ENCODE measurements at regions not wholly inside any gene's neighbourhood (a gene's known extent, or its start where the extent isn't known, plus 50 kb on each side); places are given as distances from the start of the nearest gene placed in this dataset.

- DNase-seq: no peak
- H3K27ac ChIP-seq: no peak overlapping the region
- H3K9me3 ChIP-seq: no peaks in the 10 kb centered on the region
- TF ChIP-seq POLR2A (IDR thresholded peaks at IDR 0.05): no peak
- no peak for TF ChIP-seq CTCF (IDR thresholded peaks at IDR 0.05)
- 75% methylated on average over 6 of the region's 7 CpGs for WGBS (ENCODE audit: insufficient coverage, low coverage, low lambda C conversion rate, missing lambda C conversion rate)
- ATAC-seq: no peak
- H3K36me3 ChIP-seq: no peaks in the 10 kb centered on the region
- H3K27me3 ChIP-seq: no peaks in the 10 kb centered on the region
- no peaks in the 10 kb centered on the region for H3K4me1 ChIP-seq
- H3K4me3 ChIP-seq: no peak overlapping the region
- intact Hi-C loops (cut with DNase I): no loop called here
Measured at GRCh38 chr7:23893176-23893941, 183.3 kb downstream of the STK31 start.

GRCh38 chr7:23893942-23894891, 184.2 kb downstream of the STK31 start:
- Histone ChIP-seq H3K4me1 (no peaks in the 10 kb centered on the region), H3K36me3 (no peaks in the 10 kb centered on the region), H3K27ac (no peak overlapping the region), H3K27me3 (no peaks in the 10 kb centered on the region), H3K4me3 (no peak overlapping the region), H3K9me3 (no peaks in the 10 kb centered on the region)
- 38% methylated on average over 12 of the region's 13 CpGs for WGBS (ENCODE audit: insufficient coverage, low coverage, low lambda C conversion rate, missing lambda C conversion rate)
- intact Hi-C loops (cut with DNase I): no loop called here
- no peak for DNase-seq
- TF ChIP-seq POLR2A (IDR thresholded peaks at IDR 0.05): no peak
- no peak for TF ChIP-seq CTCF (IDR thresholded peaks at IDR 0.05)
- no peak for ATAC-seq

GRCh38 chr7:23894892-23895569, 185.0 kb downstream of the STK31 start:
- Histone ChIP-seq H3K36me3 (no peaks in the 10 kb centered on the region), H3K4me1 (no peaks in the 10 kb centered on the region), H3K9me3 (no peaks in the 10 kb centered on the region), H3K4me3 (no peak overlapping the region), H3K27me3 (no peaks in the 10 kb centered on the region), H3K27ac (no peak overlapping the region)
- WGBS (ENCODE audit: insufficient coverage, low coverage, low lambda C conversion rate, missing lambda C conversion rate): 61% methylated on average over 4 of the region's 4 CpGs
- intact Hi-C loops (cut with DNase I): no loop called here
- TF ChIP-seq POLR2A (IDR thresholded peaks at IDR 0.05): no peak
- TF ChIP-seq CTCF (IDR thresholded peaks at IDR 0.05): no peak
- ATAC-seq (no peak), DNase-seq (no peak)

GRCh38 chr7:23895666-23896096, 185.7 kb downstream of the STK31 start:
- TF ChIP-seq CTCF (IDR thresholded peaks at IDR 0.05) (no peak), POLR2A (IDR thresholded peaks at IDR 0.05) (no peak)

More at GRCh38 chr7:23895666-23896096, 185.7 kb downstream of the STK31 start:
- H3K4me3 ChIP-seq: no peak overlapping the region
- no peaks in the 10 kb centered on the region for H3K9me3 ChIP-seq
- H3K36me3 ChIP-seq: no peaks in the 10 kb centered on the region
- no peak for DNase-seq
- no peaks in the 10 kb centered on the region for H3K27me3 ChIP-seq
- intact Hi-C loops (cut with DNase I): no loop called here
- no peaks in the 10 kb centered on the region for H3K4me1 ChIP-seq
- 17% methylated on average over 6 of the region's 6 CpGs for WGBS (ENCODE audit: insufficient coverage, low coverage, low lambda C conversion rate, missing lambda C conversion rate)
- no peak for ATAC-seq
- no peak overlapping the region for H3K27ac ChIP-seq
